ENCODE measurements at regions not wholly inside any gene's neighbourhood (a gene's known extent, or its start where the extent isn't known, plus 50 kb on each side); places are given as distances from the start of the nearest gene placed in this dataset.

DNA sequence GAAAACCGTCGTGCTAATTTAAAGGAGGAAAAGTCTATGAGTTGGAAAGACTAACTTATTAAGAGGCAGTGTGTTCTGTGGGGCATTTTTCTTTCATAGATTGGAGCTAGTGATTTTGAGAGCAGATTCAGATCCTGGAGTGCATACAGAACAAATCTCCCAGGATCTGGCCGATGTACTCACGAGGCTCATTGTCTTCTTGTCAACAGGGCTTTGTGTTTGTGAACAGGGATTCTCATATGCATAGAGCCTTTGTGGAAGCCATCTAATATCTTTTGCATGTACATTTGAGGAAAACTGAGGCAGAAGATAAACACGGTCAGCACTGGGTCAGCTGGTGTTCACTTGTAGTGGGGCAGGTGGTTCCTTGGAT lies 482.9 kb upstream of the TSHZ3 start:
- no peak for DNase-seq (ENCODE audit: low read depth in 1 of 2, low spot score in 1 of 2)
- TF ChIP-seq, protein P1, sequence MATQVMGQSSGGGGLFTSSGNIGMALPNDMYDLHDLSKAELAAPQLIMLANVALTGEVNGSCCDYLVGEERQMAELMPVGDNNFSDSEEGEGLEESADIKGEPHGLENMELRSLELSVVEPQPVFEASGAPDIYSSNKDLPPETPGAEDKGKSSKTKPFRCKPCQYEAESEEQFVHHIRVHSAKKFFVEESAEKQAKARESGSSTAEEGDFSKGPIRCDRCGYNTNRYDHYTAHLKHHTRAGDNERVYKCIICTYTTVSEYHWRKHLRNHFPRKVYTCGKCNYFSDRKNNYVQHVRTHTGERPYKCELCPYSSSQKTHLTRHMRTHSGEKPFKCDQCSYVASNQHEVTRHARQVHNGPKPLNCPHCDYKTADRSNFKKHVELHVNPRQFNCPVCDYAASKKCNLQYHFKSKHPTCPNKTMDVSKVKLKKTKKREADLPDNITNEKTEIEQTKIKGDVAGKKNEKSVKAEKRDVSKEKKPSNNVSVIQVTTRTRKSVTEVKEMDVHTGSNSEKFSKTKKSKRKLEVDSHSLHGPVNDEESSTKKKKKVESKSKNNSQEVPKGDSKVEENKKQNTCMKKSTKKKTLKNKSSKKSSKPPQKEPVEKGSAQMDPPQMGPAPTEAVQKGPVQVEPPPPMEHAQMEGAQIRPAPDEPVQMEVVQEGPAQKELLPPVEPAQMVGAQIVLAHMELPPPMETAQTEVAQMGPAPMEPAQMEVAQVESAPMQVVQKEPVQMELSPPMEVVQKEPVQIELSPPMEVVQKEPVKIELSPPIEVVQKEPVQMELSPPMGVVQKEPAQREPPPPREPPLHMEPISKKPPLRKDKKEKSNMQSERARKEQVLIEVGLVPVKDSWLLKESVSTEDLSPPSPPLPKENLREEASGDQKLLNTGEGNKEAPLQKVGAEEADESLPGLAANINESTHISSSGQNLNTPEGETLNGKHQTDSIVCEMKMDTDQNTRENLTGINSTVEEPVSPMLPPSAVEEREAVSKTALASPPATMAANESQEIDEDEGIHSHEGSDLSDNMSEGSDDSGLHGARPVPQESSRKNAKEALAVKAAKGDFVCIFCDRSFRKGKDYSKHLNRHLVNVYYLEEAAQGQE (IDR thresholded peaks at IDR 0.05; ENCODE audit: insufficient replicate concordance, low read depth), result no peak
- TF ChIP-seq SPI1 (IDR thresholded peaks at IDR 0.05; ENCODE audit: borderline replicate concordance, low read depth) (no peak), GABPA (IDR thresholded peaks at IDR 0.05; ENCODE audit: low read depth) (no peak), POLR2AphosphoS5 (IDR thresholded peaks at IDR 0.05; ENCODE audit: low read depth) (no peak)
- TF ChIP-seq, protein P2, sequence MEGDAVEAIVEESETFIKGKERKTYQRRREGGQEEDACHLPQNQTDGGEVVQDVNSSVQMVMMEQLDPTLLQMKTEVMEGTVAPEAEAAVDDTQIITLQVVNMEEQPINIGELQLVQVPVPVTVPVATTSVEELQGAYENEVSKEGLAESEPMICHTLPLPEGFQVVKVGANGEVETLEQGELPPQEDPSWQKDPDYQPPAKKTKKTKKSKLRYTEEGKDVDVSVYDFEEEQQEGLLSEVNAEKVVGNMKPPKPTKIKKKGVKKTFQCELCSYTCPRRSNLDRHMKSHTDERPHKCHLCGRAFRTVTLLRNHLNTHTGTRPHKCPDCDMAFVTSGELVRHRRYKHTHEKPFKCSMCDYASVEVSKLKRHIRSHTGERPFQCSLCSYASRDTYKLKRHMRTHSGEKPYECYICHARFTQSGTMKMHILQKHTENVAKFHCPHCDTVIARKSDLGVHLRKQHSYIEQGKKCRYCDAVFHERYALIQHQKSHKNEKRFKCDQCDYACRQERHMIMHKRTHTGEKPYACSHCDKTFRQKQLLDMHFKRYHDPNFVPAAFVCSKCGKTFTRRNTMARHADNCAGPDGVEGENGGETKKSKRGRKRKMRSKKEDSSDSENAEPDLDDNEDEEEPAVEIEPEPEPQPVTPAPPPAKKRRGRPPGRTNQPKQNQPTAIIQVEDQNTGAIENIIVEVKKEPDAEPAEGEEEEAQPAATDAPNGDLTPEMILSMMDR (IDR thresholded peaks at IDR 0.05; ENCODE audit: insufficient read depth, low read length), result no peak
- no peaks in the 10 kb centered on the region for H3K27me3 ChIP-seq (ENCODE audit: insufficient read depth, poor library complexity, severe bottlenecking)
- H3K4me3 ChIP-seq (replicated peaks; ENCODE audit: insufficient read depth, low read length), result no peak overlapping the region
- H3K27ac ChIP-seq (replicated peaks), result no peak overlapping the region

DNA sequence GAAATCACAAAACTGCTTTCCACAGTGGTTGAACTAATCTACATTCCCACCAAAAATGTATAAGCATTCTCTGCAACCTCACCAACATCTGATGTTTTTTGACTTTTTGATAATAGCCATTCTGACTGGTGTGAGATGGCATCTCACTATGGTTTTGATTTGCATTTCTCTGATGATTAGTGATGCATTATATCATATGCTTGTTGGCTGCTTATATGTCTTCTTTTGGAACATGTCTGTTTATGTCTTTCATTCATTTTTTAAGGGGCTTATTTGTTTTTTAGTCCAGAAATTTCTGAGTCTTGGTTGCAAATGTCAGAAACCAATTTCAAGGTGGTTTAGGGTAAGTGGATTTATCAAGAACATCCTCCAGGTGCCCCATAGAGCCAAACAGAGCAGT lies 484.8 kb upstream of the TSHZ3 start:
- Histone ChIP-seq H3K27ac (replicated peaks) (no peak overlapping the region), H3K27me3 (ENCODE audit: insufficient read depth, poor library complexity, severe bottlenecking) (no peaks in the 10 kb centered on the region), H3K4me3 (replicated peaks; ENCODE audit: insufficient read depth, low read length) (no peak overlapping the region)
- no peak for TF ChIP-seq SPI1 (IDR thresholded peaks at IDR 0.05; ENCODE audit: borderline replicate concordance, low read depth)
- TF ChIP-seq POLR2AphosphoS5 (IDR thresholded peaks at IDR 0.05; ENCODE audit: low read depth), result no peak
- no peak for TF ChIP-seq GABPA (IDR thresholded peaks at IDR 0.05; ENCODE audit: low read depth)
- TF ChIP-seq, protein P2 (IDR thresholded peaks at IDR 0.05; ENCODE audit: insufficient read depth, low read length), result no peak
- TF ChIP-seq, protein P1 (IDR thresholded peaks at IDR 0.05; ENCODE audit: insufficient replicate concordance, low read depth), result no peak
- DNase-seq (ENCODE audit: low read depth in 1 of 2, low spot score in 1 of 2), result no peak

DNA sequence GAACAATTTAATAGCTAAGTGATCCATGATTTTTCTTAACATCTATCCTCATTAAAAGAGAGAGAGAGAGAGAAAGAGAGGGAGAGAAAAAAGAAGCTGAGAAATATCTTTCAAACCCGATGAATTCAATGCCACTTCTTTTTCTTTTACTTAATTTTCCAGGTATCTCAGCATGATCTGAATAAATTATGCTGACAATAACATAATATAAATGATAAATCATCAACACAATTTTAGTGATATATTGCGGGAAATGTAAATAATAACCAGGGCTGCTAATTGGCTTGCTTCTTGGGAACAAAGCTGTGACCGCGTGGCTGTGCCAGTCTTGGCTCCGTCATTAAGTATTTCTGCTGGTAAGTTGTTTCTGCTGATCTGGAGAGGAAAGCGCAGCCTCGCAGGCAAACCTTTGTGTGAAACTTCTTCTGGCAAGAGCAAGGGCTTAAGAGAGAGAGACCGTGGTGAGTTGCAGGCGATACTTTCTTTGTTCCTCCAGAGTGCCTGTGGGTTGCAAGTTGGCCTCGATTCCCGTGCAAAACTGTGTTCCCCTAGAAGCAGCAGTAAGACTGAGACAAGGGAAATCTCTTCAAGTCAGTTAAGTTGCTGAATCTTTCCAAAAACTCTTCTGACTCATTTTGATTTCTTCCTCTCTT lies 489.1 kb upstream of the TSHZ3 start:
- TF ChIP-seq GABPA (IDR thresholded peaks at IDR 0.05; ENCODE audit: low read depth) (no peak), SPI1 (IDR thresholded peaks at IDR 0.05; ENCODE audit: borderline replicate concordance, low read depth) (no peak), POLR2AphosphoS5 (IDR thresholded peaks at IDR 0.05; ENCODE audit: low read depth) (no peak)
- TF ChIP-seq, protein P1 (IDR thresholded peaks at IDR 0.05; ENCODE audit: insufficient replicate concordance, low read depth), result no peak
- TF ChIP-seq, protein P2 (IDR thresholded peaks at IDR 0.05; ENCODE audit: insufficient read depth, low read length), result no peak
- H3K27me3 ChIP-seq (ENCODE audit: insufficient read depth, poor library complexity, severe bottlenecking), result no peaks in the 10 kb centered on the region
- H3K27ac ChIP-seq (replicated peaks), result no peak overlapping the region
- DNase-seq (ENCODE audit: low read depth in 1 of 2, low spot score in 1 of 2), result no peak
- H3K4me3 ChIP-seq (replicated peaks; ENCODE audit: insufficient read depth, low read length), result no peak overlapping the region

Data from HL-60 (cell line).